Stimulated activated CD4-positive, alpha-beta T cell treated with anti-CD3 and anti-CD28 coated beads, Interleukin-1b, Interleukin-23, amount 100 ng/mL, for 4 hours (primary cell): ENCODE measurements at regions not wholly inside any gene's neighbourhood (a gene's known extent, or its start where the extent isn't known, plus 50 kb on each side); places are given as distances from the start of the nearest gene placed in this dataset.
A peak's percentile ranks its signal among the peaks of the same experiment; 100 is the strongest.
"Not testable (repeated sequence)": the region's sequence is repeated elsewhere in the genome, so short reads cannot be mapped to it uniquely, and the experiment has no call there.

ENCODE experiments used
- DNase-seq, 2 donors: peaks; one replicate each; pipeline ENCODE4 v3.0.0-alpha.2; 2020; ENCODE audit warnings: low read depth in 2 of 2

DNA sequence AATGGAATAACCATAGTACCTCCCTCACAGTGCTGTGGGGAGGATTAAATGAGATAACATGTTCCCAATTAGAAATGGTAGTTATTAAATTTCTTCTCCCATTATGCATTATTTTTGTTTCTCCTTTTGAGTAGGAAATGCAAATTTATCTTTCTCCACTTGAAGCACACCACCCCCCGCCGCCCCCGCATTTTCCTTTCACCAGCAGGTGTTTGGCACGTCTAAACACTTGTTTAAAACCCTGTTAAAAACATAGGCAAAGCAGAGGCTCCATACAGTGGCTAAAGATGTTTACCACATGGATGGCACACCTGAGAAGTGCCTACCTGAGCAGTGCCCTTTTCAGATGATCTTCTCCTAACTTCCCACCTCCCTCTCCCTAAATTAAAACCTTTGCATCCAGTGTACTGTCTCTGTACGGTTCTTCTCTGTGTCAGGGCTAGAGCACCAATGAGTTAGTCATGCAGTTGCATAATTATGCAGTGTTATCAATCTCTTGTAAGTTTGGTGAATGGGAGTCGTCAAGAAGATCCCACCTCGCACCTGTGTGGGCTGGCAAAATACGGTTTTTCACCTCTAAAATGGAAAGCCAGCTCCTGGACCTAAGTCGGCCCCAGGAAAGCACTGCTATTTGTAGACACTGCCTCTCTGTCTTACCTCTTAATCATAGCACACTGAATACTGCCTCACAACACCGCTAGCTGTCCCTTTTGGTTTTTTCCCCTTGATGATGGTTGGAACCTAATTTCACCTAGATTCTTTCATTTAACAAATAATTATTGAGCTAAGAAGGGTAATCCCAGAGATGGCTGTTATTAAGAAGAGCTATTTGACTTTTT, 122.0 kb downstream of the CT47B1 start:
- DNase-seq = peak; percentile 12 to 22

DNA sequence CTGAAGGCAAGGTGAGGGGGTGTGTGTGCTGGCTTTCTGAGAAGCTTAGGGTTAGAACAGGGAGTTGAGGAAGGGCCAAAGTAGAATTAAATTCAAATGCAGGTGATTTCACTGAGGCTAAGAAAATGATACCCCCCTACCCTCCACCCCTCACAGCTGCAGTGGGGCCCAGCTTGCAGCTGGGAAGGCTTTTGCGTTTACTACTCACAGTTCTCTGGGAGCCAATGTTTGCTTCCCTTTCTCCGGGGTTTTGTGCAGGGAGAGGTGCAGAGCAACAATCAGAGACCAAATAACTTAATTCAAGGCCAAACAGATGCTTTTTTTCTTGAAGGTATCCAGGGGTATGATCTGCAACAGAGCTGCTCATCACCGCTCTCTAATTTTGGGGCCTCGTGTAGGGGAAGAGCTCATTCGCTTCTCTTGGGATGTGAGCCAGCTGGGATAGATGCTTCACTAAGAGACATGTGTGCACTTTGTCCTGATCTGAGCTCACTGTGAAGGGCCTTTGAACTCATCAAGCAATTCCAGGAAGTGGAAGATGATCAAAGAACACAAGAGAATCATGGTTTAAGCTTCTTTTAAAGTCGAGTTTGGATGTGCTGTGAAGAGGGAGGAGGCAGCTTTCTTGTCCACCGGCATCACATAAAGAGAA, 122.7 kb upstream of the C1GALT1C1 start:
- no peak for DNase-seq

DNA sequence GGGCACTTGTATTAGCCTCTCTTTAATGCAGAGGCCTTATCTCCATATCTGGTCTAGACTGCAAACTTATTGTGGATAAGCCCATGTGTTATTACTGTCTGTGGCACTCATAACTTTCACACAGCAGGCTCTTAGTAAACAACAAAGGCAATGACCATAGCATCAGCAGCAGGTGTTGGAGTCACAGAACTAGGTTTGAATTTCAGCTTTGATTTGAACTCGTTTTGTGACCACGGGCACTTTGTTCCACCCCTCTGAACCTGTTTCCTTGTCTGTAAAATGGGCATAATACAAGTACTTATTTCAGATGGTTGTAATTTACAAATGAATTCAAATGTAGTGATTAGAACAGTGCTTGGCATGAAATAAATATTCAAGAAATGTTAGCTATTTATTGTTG, 121.8 kb upstream of the C1GALT1C1 start:
- DNase-seq = no peak

DNA sequence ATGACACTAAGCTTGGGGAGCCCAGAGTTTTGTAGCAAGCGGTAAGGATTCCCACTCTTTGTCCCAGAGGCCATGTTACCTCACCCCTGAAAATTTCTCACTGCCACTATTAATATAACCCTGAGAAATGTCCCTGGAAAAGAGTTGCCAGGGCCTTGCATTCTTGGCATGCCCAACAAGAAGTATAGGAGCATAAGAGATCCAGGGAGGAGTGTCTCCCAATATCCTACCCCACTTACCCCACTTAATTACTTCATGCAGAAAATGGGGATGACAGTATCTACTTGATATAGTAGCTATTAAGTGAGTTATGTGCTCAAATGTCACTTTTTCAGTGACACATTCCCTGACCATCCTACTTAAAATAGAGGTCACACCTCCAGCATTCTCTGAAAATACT, 120.5 kb upstream of the C1GALT1C1 start:
- DNase-seq = no peak

DNA sequence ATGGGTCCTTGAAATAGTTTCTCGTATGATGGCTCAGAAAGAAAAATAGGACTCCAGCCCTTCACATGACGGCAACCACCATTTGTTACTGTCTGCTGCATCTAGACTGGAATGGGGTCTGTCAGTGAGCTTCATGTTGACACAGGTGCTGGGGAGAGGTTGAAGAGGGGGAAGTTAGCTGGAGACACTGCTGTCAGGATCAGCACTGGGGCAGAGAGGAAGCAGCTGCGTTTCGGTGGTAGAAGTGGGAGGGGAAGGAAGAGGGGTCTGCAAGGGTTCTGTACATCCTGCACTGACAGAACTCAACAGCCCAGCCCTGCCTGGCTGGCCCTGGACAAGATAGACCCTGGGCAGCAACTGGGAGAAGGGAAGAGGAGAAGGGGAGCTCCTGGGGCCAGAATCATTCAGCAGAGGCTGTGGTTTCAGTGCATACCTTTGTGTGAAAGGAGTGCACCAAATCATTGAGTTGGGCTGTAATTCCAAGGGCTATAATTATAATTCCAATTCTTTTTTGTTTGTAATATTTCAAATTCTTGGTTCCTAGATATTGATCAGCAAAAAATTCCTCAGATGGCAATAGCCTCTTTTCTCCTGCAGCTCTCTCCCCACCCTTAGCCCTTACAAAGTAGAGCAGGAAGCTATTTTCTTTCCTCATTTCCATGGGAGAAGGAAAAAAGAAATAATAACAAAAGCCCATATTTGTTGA, 119.4 kb upstream of the C1GALT1C1 start:
- DNase-seq = no peak

DNA sequence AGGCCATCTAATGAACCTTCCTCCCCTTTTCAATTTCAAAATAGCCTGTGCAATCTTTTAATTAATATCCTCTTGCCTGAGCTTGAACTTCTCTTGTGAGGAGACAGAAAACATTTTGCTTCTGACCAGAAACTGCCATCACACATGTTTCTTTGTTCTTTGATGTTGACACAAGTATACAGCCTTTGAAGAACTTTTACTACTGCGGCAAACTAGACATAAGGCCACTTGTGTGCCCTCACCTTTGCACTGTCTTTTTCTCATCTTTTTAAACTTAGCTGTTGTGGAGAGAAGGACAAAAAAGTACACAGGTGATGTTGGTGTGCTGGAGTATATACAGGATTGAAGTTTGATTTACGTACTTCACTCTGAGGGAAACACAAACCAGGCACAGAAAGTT, 116.3 kb upstream of the C1GALT1C1 start:
- no peak for DNase-seq

DNA sequence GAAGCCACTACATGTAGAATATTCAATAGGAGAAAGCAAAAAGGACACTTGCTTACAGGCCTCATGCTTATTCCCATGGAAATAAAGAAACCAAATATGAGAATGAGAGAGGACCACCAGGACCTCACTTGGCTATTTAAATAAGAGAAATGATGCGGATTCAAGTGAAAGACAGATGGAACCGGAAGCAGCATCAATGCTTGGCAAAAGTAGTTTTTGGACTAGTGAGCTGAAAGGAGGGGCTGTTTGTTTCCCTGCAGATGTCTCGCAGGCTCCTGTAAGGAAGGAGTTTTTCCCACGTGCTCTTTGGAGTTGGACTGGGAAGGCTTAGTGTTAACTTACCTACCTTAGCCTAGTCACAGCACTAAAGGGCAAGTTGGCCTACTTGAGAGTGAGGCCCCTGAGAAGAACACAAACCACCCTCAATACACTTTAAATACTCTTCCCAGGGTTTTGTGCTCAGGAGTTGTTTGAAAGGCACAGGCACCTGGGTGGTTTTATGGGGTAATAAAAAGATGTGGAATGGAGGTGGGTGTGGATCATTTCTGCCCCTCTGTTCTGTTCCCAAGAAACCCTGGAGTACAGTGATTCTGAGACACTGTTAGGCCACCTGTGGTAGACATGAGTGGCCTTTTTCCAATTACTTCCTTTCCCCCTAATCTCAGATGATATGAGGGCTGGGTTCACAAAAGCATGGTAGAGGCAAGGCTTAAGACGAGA, 113.3 kb upstream of the C1GALT1C1 start:
- no peak for DNase-seq

DNA sequence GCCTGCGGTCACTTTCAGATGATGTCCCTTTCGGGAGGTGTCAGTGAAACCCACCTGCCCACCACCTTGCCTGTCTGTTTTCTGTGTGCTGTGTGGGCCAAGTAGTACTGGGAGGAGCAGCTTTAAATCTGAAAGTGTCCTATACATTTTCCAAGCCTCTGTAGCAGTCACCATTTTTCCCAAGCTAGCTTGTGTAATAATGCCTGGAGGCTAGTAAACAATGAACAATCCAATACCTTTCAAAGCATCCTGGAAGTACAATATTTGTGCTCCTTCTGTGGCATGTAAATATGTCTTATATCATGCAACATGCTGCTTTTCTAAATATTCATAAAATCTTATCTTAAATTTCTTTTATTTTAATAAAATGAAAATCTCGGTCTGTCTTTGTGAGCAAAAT, 111.6 kb upstream of the C1GALT1C1 start:
- no peak for DNase-seq

DNA sequence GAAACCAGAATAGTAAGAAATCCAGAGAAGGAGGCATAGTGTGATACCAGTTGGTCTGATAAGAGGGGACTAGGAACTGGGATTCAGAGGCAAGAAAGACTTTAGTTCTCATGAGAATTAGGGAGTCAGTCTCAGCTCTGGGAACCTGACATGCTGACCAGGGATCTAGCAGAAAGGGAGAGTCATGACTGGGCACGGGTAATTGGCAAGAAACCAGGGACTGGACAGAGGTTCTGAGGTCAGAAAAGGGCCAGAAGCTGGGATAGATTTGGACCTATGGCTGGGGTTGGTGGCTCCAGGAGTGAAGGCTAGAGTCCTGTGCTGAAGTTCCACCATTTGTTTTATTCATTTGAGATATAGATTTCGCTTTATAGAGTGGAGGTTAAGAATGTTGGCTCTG, 110.2 kb upstream of the C1GALT1C1 start:
- DNase-seq = no peak

DNA sequence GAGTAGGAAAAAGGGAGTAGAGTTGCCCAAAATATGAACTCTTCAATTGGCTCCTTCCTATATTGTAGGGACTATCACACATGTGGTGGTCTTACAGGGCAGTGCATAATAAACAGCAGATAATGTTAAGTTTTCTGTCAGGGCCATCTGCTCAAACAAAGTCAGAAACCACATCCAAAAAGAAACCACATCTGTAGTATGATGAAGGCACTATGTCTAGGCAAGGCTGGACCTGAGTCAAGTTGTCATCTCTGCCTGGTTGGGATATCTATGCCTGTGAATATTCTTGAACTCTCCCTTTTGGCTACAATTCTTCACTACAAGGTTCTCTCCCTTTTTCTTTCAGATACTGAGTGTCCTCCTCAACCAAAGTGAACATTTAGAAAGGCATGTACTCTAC, 109.4 kb upstream of the C1GALT1C1 start:
- DNase-seq = no peak

DNA sequence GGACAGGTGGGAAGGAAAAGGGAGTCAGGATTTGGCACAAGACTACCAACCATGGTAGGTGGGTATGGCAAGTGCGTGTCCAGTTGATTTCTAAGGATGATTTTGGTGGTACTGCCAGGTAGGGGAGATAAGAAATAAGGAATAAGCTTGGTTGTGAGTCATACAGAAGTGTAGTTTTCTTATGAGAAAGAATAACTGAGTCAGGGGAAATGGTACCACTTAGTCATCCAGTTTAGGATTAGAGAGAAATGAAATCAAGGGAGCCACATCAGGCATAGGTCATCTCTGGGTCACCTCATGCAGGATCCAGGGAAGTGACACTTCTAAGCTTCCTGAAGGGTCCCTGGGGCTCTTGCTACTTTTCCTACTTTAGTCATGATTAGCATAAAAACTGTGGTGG, 107.1 kb upstream of the C1GALT1C1 start:
- DNase-seq = no peak

DNA sequence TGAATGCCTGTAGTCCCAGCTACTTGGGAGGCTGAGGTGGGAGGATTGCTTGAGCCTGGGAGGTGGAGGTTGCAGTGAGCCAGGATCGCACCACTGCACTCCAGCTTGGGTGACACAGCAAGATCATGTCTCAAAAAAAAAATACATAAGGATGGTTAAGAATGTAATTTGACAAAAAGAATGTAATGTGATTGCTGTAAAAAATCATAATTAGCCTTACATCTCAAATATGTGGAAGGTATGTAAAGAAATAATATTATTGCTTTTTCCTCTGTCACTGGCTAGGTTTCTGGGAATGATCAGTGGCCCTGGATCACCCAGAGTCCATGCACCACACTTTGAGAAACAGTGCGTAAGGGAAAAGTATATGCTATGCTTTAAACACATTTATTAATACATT, 106.1 kb upstream of the C1GALT1C1 start:
- DNase-seq = no peak

DNA sequence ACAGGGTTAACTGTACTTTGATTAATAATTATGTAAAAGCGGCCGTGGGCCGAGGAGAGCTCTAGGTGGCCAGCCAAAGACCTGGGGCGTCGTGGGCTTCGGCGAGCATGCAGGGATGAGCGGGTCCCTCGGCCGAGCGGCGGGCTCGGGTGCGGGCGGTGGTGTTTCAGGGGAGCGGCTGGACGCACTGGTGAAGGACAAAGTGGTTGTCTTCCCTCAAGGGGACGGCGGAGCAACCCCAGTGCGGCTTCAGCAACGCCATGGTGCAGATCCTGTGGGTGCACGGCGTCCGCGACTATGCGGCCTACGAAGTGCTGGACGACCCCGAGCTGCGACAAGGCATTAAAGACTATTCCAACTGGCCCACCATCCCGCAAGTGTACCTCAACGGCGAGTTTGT, 103.0 kb upstream of the C1GALT1C1 start:
- no peak for DNase-seq

DNA sequence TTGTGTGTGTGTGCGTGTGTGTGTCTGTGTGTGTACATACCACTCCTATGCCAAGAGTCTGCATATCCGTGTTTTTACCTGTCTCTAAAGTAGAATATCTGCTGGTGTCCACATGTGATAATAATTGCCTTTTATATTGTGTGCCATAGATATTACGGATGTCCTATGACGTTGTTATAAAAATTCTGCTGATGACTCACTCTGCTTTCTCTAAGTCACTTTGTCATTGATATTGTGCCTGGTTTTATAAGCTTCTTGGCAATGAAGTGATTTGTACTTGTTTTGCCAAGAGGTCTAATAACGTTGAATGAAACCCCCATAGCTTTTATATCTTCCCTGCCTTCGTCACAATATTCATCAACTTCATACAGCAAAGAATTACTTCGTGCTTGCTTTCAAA, 102.6 kb upstream of the C1GALT1C1 start:
- DNase-seq = no peak

DNA sequence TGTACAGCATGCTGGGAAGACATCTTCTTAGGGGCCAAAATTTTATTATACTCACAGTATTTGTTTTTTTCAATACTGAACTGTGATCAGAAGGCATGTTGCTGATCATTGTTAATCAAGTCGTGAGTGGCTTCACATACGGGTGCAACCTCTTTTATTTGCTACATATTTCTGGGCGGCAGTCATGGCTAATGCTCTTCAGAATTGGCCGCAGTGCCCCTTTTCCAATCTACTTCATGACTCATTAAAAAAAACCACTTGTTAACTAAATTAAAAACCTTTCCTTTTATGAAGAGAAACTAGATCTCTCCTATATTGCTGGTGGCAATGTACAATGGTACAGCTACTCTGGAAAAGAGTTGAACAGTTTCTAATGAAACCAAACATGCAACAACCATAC, 101.5 kb upstream of the C1GALT1C1 start:
- no peak for DNase-seq

DNA sequence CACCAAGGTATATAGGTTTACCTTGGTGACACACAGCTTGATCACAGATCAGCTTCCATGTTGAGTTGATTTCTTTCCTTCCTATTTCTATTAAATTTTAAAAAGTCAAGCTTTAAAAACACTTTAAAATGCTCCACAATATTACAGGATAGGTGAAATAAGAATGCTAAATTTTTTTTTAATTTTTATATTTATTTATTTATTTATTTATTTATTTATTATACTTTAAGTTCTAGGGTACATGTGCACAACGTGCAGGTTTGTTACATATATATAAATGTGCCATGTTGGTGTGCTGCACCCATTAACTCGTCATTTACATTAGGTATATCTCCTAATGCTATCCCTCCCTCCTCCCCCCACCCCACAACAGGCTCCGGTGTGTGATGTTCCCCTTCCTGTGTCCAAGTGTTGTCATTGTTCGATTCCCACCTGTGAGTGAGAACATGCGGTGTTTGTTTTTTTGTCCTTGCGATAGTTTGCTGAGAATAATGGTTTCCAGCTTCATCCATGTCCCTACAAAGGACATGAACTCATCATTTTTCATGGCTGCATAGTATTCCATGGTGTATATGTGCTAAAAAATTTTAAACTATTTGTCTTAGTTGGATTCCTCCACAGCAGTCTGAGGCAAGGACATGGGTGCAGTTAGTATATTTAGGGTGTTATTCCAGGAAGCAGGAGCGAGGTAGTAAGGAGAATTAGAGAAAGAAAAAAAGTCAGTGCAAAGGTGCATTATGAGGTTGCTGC, 99.8 kb upstream of the C1GALT1C1 start:
- DNase-seq = not testable (repeated sequence)

DNA sequence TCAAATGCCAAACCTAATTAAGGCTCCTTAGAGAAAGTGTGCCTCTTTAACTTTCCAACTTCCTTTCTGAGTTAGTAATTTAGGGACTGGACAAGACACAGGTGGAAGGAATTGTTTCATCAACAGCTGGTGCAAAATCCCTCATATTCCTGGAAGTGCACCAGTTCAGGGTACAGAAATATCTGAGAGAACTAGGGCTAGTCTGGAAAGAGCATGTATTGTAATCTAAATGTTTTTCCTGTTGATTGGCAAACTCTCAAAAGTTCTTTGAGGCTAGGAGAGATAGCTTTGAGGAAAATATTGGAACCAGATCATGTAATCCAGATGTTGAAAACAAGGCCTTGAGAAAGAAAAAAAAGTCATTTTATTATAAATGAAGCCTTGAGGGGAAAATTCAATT, 98.1 kb upstream of the C1GALT1C1 start:
- no peak for DNase-seq

DNA sequence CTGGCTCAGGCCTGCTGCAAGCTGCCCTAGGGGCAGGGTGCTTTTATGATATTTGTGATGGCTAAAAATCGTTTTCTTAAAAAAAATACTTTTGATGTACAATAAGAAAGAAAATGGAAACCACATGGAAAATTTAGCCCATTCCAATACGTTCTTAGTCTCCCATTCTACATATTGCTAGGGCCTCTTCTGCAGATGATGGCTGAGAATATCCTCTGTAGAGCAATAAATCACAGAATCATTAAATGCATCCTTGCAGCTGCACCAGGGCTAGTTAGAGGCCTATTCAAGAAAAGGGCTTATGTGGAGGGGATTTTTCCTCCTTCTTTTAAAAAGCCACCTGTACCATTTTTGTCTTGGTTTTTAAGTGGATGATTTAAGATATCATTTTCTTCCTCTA, 97.6 kb upstream of the C1GALT1C1 start:
- no peak for DNase-seq

DNA sequence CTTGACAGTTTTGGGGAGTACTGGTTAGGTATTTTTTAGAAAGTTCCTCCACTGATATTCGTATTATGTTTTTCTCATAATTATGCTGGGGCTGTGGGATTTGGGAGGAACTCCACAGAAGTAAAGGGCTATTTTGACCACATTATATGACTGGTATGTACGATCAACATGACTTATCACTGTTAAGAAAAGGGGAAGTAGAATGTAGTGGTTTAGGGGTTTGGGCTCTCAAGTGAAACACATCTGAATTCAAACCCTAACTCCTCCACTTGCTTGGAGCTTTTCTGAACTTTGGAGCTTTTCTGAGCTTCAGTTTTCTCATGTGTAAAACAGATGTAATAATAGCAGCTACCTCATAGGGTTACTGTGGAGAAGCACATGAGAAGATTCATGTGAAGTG, 96.4 kb upstream of the C1GALT1C1 start:
- DNase-seq = no peak

DNA sequence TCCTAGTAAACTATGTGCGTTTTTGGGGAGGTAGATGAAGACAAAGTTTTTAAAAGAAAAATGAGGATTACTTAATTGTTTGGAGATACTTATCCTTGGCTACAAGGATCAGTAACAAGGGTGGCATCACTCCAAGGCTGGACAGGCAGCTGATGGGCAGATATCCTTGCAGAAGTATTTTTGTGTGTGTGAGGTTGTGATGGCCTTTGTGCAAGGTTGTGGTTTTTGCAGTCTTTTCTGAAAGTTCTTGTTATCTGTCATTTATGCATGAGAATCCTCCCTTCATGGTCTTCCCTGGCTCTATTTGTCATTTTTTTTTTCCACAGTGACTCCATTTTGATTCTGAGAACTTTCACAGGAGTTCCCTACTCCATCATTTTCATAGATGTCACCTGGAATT, 96.0 kb upstream of the C1GALT1C1 start:
- no peak for DNase-seq

DNA sequence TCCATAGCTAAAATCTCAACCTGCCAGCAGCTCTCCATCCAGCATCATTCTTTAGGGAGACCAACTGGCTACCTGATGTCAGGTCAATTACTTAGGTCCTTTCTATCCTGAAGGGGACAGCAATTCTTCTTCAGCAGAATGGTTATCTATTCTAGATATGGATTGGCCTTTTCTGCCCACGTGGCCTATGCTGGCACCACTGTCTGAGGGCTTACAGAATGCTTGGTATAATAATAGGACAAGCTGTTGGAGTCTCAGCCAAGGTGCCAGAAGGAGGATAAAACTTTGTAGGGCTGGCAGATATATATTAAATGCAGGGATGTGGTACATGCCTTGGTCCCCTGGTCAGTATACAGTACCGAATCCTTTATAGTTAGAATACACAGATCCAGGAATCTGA, 89.8 kb upstream of the C1GALT1C1 start:
- no peak for DNase-seq

DNA sequence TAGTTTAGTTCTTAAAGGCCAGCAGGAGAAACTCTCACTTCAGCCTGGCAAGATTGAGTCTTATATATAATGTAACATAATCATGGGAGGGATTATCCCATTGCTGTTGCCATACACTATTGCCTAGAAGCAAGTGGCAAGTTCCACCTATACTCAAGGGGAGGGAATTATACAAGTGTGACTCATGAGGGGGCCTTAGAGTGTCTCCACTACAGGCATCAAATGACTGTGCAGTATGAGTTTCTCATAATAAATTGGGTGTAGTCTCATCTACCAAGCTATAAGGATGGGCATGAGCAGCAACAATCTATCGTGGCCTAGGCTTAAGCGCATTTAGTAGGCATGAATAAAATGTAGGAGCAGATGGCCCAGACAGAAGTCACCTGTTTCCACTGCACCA, 89.1 kb upstream of the C1GALT1C1 start:
- DNase-seq = no peak
